SK-N-SH (cell line): ENCODE measurements at regions not wholly inside any gene's neighbourhood (a gene's known extent, or its start where the extent isn't known, plus 50 kb on each side); places are given as distances from the start of the nearest gene placed in this dataset.

Source experiments
- ELF1 ChIP-seq: IDR thresholded peaks from 2 replicates; pipeline ENCODE4 v1.4.0; 2012
- GATA2 ChIP-seq: sonication (generic); formaldehyde crosslinking; IDR thresholded peaks from 2 replicates; pipeline ENCODE4 v1.5.0; 2020; ENCODE audit warnings: mild to moderate bottlenecking, missing genetic modification reagents
- RCOR1 ChIP-seq: fragments of 150-350 bp; IDR thresholded peaks from 2 replicates; pipeline ENCODE4 v1.6.1; 2017; ENCODE audit warnings: antibody characterized with exemption, low read length
- RFX5 ChIP-seq: IDR thresholded peaks from 2 replicates; pipeline ENCODE4 v1.6.1; 2012; ENCODE audit warnings: mild to moderate bottlenecking, improper control_type of control experiment, low read length
- YY1 ChIP-seq: IDR thresholded peaks from 2 replicates; pipeline ENCODE4 v1.4.0; 2012; ENCODE audit warnings: low read depth, mild to moderate bottlenecking
- TF ChIP-seq, protein P1 (sequence below): IDR thresholded peaks from 2 replicates; pipeline ENCODE4 v1.4.0; 2012; ENCODE audit warnings: low read depth
- TF ChIP-seq, protein P2 (sequence below): fragments of 150-350 bp; IDR thresholded peaks from 2 replicates; pipeline ENCODE4 v1.6.1; 2017; ENCODE audit warnings: antibody characterized with exemption, low read length, low read depth, borderline replicate concordance

DNA sequence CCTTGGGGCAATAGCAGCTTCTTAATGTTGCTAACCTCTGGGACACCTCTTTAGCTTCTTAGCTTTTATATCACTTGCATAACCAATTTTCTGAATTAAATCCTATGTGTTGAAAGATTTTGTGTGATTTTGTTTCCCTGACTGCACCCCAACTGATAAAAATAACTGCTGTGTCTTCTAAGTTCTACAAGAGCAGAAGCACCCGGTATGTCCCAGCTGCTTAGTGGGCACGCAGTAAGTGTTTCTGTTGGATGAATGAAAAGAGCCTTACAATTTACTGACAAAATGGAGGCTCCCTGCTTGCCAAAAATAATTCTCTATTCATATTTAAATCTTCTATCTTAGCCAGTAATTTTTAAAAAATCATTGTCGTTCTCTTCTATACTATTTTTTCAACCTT, 53.1 kb upstream of the GALNT5 start:
- TF ChIP-seq, protein P1, sequence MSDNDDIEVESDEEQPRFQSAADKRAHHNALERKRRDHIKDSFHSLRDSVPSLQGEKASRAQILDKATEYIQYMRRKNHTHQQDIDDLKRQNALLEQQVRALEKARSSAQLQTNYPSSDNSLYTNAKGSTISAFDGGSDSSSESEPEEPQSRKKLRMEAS = no peak
- no peak for TF ChIP-seq RCOR1
- TF ChIP-seq YY1 = no peak
- TF ChIP-seq RFX5 = no peak
- no peak for TF ChIP-seq GATA2 (CRISPR knock-in tag)
- no peak for TF ChIP-seq ELF1
- TF ChIP-seq, protein P2, sequence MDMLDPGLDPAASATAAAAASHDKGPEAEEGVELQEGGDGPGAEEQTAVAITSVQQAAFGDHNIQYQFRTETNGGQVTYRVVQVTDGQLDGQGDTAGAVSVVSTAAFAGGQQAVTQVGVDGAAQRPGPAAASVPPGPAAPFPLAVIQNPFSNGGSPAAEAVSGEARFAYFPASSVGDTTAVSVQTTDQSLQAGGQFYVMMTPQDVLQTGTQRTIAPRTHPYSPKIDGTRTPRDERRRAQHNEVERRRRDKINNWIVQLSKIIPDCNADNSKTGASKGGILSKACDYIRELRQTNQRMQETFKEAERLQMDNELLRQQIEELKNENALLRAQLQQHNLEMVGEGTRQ = no peak
